Natural killer cell (primary cell): ENCODE measurements at regions not wholly inside any gene's neighbourhood (a gene's known extent, or its start where the extent isn't known, plus 50 kb on each side); places are given as distances from the start of the nearest gene placed in this dataset.

ENCODE experiments used
- ATAC-seq, 3 donors: fragments of 150-1000 bp in 2 of 3; fragments of 200-7000 bp in 1 of 3; cut with Tn5 transposase; 1 replicate in 1 of 3; 2 replicates in 2 of 3; pipeline ENCODE4 v1.10.0; 2021; ENCODE audit warnings: mild to moderate bottlenecking in 2 of 3, moderate library complexity in 2 of 3
- DNase-seq, 2 donors: peaks; one replicate each; pipeline versions ENCODE4 v3.0.0 to v3.0.0-alpha.2; 2013 to 2021; ENCODE audit warnings: mixed read lengths in 1 of 2
- H3K27ac ChIP-seq: one replicate; pipeline ENCODE4 v1.5.1; 2013; ENCODE audit warnings: mild to moderate bottlenecking, low read length
- H3K27me3 ChIP-seq: one replicate; pipeline ENCODE4 v1.6.1; 2013; ENCODE audit warnings: low read length; ENCODE audit not compliant: control insufficient read depth, insufficient read depth
- H3K36me3 ChIP-seq: one replicate; pipeline ENCODE4 v1.6.1; 2013; ENCODE audit warnings: low read length; ENCODE audit not compliant: control insufficient read depth, insufficient read depth
- H3K4me1 ChIP-seq: one replicate; pipeline ENCODE4 v1.6.1; 2013; ENCODE audit warnings: low read length; ENCODE audit not compliant: control insufficient read depth, insufficient read depth
- H3K4me3 ChIP-seq: one replicate; pipeline ENCODE4 v1.5.1; 2013; ENCODE audit warnings: low read length
- H3K9me3 ChIP-seq: one replicate; pipeline ENCODE4 v1.6.1; 2013; ENCODE audit warnings: low read length; ENCODE audit not compliant: control insufficient read depth, insufficient read depth
- H3K27ac Mint-ChIP-seq, 2 donors: one replicate each; pipeline ENCODE4 v1.8.0; 2022; ENCODE audit warnings: mild to moderate bottlenecking in 2 of 2, mixed read lengths in 2 of 2, moderate library complexity in 1 of 2
- H3K27me3 Mint-ChIP-seq, 2 donors: one replicate each; pipeline ENCODE4 v1.8.0; 2022; ENCODE audit warnings: low read depth in 2 of 2, mixed read lengths in 2 of 2
- H3K36me3 Mint-ChIP-seq: one replicate; pipeline ENCODE4 v1.8.0; 2022; ENCODE audit warnings: mixed read lengths
- H3K4me1 Mint-ChIP-seq, 2 donors: one replicate each; pipeline ENCODE4 v1.8.0; 2022; ENCODE audit warnings: mixed read lengths in 2 of 2
- H3K4me3 Mint-ChIP-seq: one replicate; pipeline ENCODE4 v1.8.0; 2022; ENCODE audit warnings: mild to moderate bottlenecking, moderate library complexity, mixed read lengths
- H3K9me3 Mint-ChIP-seq, 2 donors: one replicate each; pipeline ENCODE4 v1.8.0; 2022; ENCODE audit warnings: mixed read lengths in 2 of 2
- CTCF ChIP-seq: fragments of 200-600 bp; IDR thresholded peaks from one replicate; pipeline ENCODE4 v1.8.0; 2022; ENCODE audit warnings: antibody characterized with exemption
- WGBS: methylation state at CpG from one replicate; pipeline ENCODE4 v1.1.7; 2013; ENCODE audit warnings: missing lambda C conversion rate; ENCODE audit not compliant: insufficient coverage; 5-methylcytosine and 5-hydroxymethylcytosine counted together
- intact Hi-C: fragments of 100-400 bp; cut with micrococcal nuclease; formaldehyde crosslinking; loops from one replicate; pipeline ENCODE4 v1.14.2; 2022

- Histone ChIP-seq H3K27me3 (no peaks in the 10 kb centered on the region), H3K27ac (no peak overlapping the region), H3K4me3 (no peak overlapping the region), H3K9me3 (no peaks in the 10 kb centered on the region), H3K36me3 (no peaks in the 10 kb centered on the region), H3K4me1 (no peaks in the 10 kb centered on the region)
- ATAC-seq = no peak
- no peak for TF ChIP-seq CTCF
- Mint-ChIP-seq H3K9me3 (no peaks in the 10 kb centered on the region), H3K27me3 (no peaks in the 10 kb centered on the region), H3K4me3 (no peak overlapping the region), H3K4me1 (no peaks in the 10 kb centered on the region), H3K27ac (no peak overlapping the region), H3K36me3 (no peaks in the 10 kb centered on the region)
- no peak for DNase-seq
- WGBS = 84% methylated on average over 13 of the region's 13 CpGs
- intact Hi-C loops = no loop called here
These were observed 120.1 kb downstream of the CYP26B1 start for GRCh38 chr2:72027426-72028161.

- intact Hi-C loops = no loop called here
- peaks cover 2 to 3% of the 10 kb centered on the region in 2 donors for H3K9me3 Mint-ChIP-seq
- H3K4me3 ChIP-seq = no peak overlapping the region
- 89% methylated on average over 10 of the region's 10 CpGs for WGBS
- H3K9me3 ChIP-seq = no peaks in the 10 kb centered on the region
- no peak overlapping the region for H3K27ac ChIP-seq
- no peaks in the 10 kb centered on the region for H3K27me3 ChIP-seq
- H3K4me1 ChIP-seq = no peaks in the 10 kb centered on the region
- no peaks in the 10 kb centered on the region for H3K36me3 ChIP-seq
- TF ChIP-seq CTCF = no peak
- H3K4me1 Mint-ChIP-seq = no peaks in the 10 kb centered on the region
- H3K36me3 Mint-ChIP-seq = no peaks in the 10 kb centered on the region
- ATAC-seq (no peak), DNase-seq (no peak)
- H3K27ac Mint-ChIP-seq = no peak overlapping the region
- H3K4me3 Mint-ChIP-seq = no peak overlapping the region
- peaks cover 0 to 4% of the 10 kb centered on the region in 2 donors for H3K27me3 Mint-ChIP-seq
These were observed 120.7 kb downstream of the CYP26B1 start for GRCh38 chr2:72026819-72027425.

- Mint-ChIP-seq H3K27ac (no peak overlapping the region), H3K36me3 (no peaks in the 10 kb centered on the region)
- DNase-seq = no peak
These were observed 123.0 kb downstream of the CYP26B1 start for GRCh38 chr2:72024451-72025175.

More at GRCh38 chr2:72024451-72025175, 123.0 kb downstream of the CYP26B1 start:
- no peaks in the 10 kb centered on the region for H3K36me3 ChIP-seq
- H3K27ac ChIP-seq = no peak overlapping the region
- TF ChIP-seq CTCF = no peak
- H3K9me3 ChIP-seq = no peaks in the 10 kb centered on the region
- intact Hi-C loops = no loop called here
- H3K27me3 ChIP-seq = no peaks in the 10 kb centered on the region
- no peak for ATAC-seq
- no peak overlapping the region for H3K4me3 ChIP-seq
- H3K9me3 Mint-ChIP-seq = peaks cover 2 to 3% of the 10 kb centered on the region in 2 donors
- no peaks in the 10 kb centered on the region for H3K4me1 ChIP-seq
- H3K4me3 Mint-ChIP-seq = no peak overlapping the region
- H3K27me3 Mint-ChIP-seq = peaks cover 0 to 4% of the 10 kb centered on the region in 2 donors
- WGBS = 87% methylated on average over 16 of the region's 16 CpGs
- H3K4me1 Mint-ChIP-seq = no peaks in the 10 kb centered on the region
